Activated naive CD8-positive, alpha-beta T cell treated with anti-CD3 and anti-CD28 coated beads, Interleukin-2, amount 10 ng/mL, durations not matched to agents 7 days and 5 days (primary cell): ENCODE measurements at regions not wholly inside any gene's neighbourhood (a gene's known extent, or its start where the extent isn't known, plus 50 kb on each side); places are given as distances from the start of the nearest gene placed in this dataset.

Experiments used
- ATAC-seq: fragments of 150-1000 bp; cut with Tn5 transposase; one replicate; pipeline ENCODE4 v1.10.0; 2021; ENCODE audit warnings: low read depth, moderate library complexity
- POLR2A ChIA-PET: fragments of 350-600 bp; sonication (Branson Sonifier 250); formaldehyde crosslinking; loops from one replicate; lab custom pipeline; 2021; ENCODE audit warnings: antibody characterized with exemption; lab: Charles Lee
- DNase-seq: peaks from one replicate; pipeline ENCODE4 v3.0.0; 2021
- H3K27ac Mint-ChIP-seq: one replicate; pipeline ENCODE4 v1.8.0; 2022; ENCODE audit warnings: mild to moderate bottlenecking, mixed read lengths
- H3K27me3 Mint-ChIP-seq: one replicate; pipeline ENCODE4 v1.8.0; 2022; ENCODE audit warnings: mild to moderate bottlenecking, moderate library complexity, mixed read lengths
- H3K36me3 Mint-ChIP-seq: one replicate; pipeline ENCODE4 v1.8.0; 2021; ENCODE audit warnings: mild to moderate bottlenecking, mixed read lengths
- H3K4me1 Mint-ChIP-seq: one replicate; pipeline ENCODE4 v1.8.0; 2021; ENCODE audit warnings: mixed read lengths
- H3K4me3 Mint-ChIP-seq: one replicate; pipeline ENCODE4 v1.8.0; 2022; ENCODE audit warnings: mild to moderate bottlenecking, moderate library complexity, mixed read lengths
- H3K9me3 Mint-ChIP-seq: one replicate; pipeline ENCODE4 v1.8.0; 2021; ENCODE audit warnings: mixed read lengths

DNA sequence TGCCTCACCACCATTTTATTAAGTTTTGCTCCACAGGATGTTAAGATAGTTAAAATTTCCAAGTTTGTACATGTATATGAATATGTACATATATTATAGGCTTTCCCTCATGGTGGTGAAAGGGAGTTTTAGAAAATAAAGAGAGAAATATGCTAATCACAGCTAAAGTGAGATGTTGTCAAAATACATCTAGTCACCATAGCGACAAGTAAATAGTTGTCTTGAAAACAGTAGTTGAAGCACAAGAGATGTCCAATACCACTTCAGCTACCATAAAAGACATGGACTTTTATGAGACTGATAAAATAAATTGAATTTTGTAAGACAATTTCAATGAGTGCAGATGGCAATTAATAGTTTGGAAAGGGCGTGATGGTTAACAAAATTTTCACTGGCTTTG is 1600.0 kb downstream of the BRINP3 start:
- no peak overlapping the region for H3K4me3 Mint-ChIP-seq
- peaks cover 5% of the 10 kb centered on the region for H3K9me3 Mint-ChIP-seq

DNA sequence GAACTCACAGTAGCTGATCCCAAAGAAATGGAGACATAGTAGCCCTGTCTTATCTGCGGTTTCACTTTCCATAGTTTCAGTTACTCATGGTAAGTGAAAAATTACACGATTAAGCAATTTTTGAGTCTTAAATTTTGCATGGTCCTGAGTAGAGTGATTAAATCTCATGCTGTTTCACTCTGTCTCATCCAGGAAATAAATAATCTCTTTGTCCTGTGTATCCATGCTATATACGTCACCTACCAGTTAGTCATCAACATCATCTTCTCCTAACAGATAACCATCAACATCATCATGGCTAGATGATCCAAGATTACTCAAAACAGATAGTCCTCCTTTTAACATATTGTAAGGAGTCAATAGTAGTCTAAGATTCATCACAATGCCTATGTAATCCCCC is 1589.3 kb downstream of the BRINP3 start:
- POLR2A ChIA-PET, result no interaction called here
- no peaks in the 10 kb centered on the region for H3K36me3 Mint-ChIP-seq
- no peaks in the 10 kb centered on the region for H3K4me1 Mint-ChIP-seq
- no peak overlapping the region for H3K4me3 Mint-ChIP-seq
- H3K27me3 Mint-ChIP-seq, result no peaks in the 10 kb centered on the region
- no peak overlapping the region for H3K27ac Mint-ChIP-seq
- H3K9me3 Mint-ChIP-seq, result peaks cover 1% of the 10 kb centered on the region
- ATAC-seq, result no peak
- DNase-seq, result no peak

More for the DNA sequence above, 1600.0 kb downstream of the BRINP3 start:
- Mint-ChIP-seq H3K27me3 (no peaks in the 10 kb centered on the region), H3K27ac (no peak overlapping the region), H3K36me3 (no peaks in the 10 kb centered on the region), H3K4me1 (no peaks in the 10 kb centered on the region)
- POLR2A ChIA-PET, result no interaction called here
- no peak for ATAC-seq
- DNase-seq, result no peak

DNA sequence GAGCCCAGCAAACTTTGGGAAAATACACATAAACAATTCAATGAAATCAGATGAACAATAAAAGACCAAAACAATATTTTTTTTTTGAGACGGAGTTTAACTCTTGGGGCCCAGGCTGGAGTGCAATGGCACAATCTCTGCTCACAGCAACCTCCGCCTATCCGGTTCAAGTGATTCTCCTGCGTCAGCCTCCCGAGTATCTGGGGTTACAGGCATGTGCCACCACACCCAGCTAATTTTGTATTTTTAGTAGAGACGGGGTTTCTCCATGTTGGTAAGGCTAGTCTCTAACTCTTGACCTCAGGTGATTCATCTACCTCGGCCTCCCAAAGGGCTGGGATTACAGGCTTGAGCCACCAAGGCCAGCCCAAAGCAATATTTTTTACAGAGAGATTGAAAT is 1588.5 kb downstream of the BRINP3 start:
- no peaks in the 10 kb centered on the region for H3K27me3 Mint-ChIP-seq
- no peak overlapping the region for H3K4me3 Mint-ChIP-seq
- H3K27ac Mint-ChIP-seq, result no peak overlapping the region
- H3K9me3 Mint-ChIP-seq, result peaks cover 1% of the 10 kb centered on the region
- DNase-seq, result no peak
- POLR2A ChIA-PET, result no interaction called here
- no peaks in the 10 kb centered on the region for H3K36me3 Mint-ChIP-seq
- H3K4me1 Mint-ChIP-seq, result no peaks in the 10 kb centered on the region
- ATAC-seq, result no peak

DNA sequence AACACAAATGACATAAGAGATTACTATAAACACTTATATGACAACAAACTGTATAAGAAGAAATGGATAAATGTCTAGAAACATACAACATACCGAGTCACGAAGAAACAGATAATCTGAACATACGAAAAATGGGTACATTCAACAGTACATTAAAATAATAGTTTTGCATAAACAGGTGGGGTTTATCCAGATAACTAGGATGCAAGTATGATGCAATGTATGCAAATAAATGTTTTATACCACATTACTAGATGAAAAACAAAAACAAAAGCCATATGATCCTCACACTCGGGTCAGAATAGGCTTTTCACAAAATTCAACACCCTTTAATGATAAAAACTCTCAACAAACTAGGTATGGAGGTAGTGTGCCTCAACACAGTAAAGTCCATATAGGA is 1585.7 kb downstream of the BRINP3 start:
- Mint-ChIP-seq H3K36me3 (no peaks in the 10 kb centered on the region), H3K4me3 (no peak overlapping the region), H3K4me1 (no peaks in the 10 kb centered on the region), H3K9me3 (peaks cover 2% of the 10 kb centered on the region), H3K27me3 (no peaks in the 10 kb centered on the region), H3K27ac (no peak overlapping the region)
- ATAC-seq (no peak), DNase-seq (no peak)
- POLR2A ChIA-PET, result no interaction called here

DNA sequence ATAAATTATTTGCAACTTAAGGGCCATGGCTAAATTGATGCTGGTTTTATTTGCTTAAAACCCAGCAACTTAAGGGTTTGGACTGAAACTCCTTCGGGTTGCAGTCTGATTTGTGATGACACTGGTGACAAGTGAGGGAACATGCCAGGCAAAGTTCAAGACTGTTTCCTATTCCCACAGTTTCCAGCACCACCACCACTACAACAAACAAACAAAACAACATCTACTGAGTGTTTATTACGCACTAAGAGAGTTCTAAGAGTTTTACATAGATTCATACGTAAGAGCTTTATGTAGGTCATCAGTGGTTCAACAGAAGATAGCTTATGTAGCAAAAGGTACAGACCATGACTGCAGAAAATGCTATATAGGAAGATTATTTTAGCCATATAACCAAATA is 1582.1 kb downstream of the BRINP3 start:
- H3K9me3 Mint-ChIP-seq, result peaks cover 1% of the 10 kb centered on the region
- no peaks in the 10 kb centered on the region for H3K27me3 Mint-ChIP-seq
- no peak overlapping the region for H3K27ac Mint-ChIP-seq
- POLR2A ChIA-PET, result no interaction called here
- DNase-seq (no peak), ATAC-seq (no peak)
- H3K36me3 Mint-ChIP-seq, result no peaks in the 10 kb centered on the region
- no peaks in the 10 kb centered on the region for H3K4me1 Mint-ChIP-seq
- no peak overlapping the region for H3K4me3 Mint-ChIP-seq

GRCh38 chr1:188903241-188903640 is 1574.4 kb downstream of the BRINP3 start:
- Mint-ChIP-seq H3K9me3 (peaks cover 2% of the 10 kb centered on the region), H3K4me1 (no peaks in the 10 kb centered on the region), H3K4me3 (no peak overlapping the region), H3K27ac (no peak overlapping the region), H3K27me3 (no peaks in the 10 kb centered on the region), H3K36me3 (no peaks in the 10 kb centered on the region)
- DNase-seq (no peak), ATAC-seq (no peak)
- POLR2A ChIA-PET, result no interaction called here

- peaks cover 2% of the 10 kb centered on the region for H3K9me3 Mint-ChIP-seq
- no peak for DNase-seq
- no peaks in the 10 kb centered on the region for H3K27me3 Mint-ChIP-seq
- H3K27ac Mint-ChIP-seq, result no peak overlapping the region
- H3K4me1 Mint-ChIP-seq, result no peaks in the 10 kb centered on the region
- H3K36me3 Mint-ChIP-seq, result no peaks in the 10 kb centered on the region
- POLR2A ChIA-PET, result no interaction called here
- ATAC-seq, result no peak
- H3K4me3 Mint-ChIP-seq, result no peak overlapping the region
Measured at GRCh38 chr1:188904201-188904600, 1573.5 kb downstream of the BRINP3 start.

DNA sequence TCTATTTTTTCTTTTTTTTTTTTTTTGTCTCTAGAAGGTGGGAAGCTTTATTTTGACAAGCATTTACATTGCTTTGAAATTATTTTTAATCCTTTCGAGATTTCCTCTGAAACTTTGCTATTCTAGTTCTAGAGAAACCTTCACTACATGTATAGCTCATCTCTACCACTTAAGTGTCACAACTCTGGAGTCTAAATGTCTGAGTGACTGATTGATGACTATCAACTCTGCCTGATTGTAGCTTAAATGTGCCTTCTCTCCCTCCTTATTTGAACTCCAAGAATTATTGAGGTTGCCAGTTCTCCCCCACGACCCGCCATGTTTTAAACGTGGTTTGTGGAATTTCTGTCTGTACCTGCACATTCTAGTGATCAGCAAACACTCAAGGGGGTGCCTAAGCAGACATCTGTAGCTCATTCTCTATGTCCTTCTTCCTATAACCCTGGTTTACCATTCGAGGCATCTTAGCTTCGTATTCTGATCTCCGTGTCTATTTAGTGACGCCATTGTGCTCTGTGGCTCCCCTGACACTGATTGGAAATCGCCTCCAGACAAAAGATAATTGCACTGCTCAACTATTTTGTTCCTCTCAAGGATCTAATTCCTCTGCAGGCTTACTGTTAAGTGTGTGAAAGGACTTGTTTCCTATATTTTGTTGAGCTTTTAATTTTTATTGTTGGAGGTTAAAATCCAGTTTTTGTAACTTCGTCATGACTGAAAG is 1570.6 kb downstream of the BRINP3 start:
- POLR2A ChIA-PET, result no interaction called here
- Mint-ChIP-seq H3K4me3 (no peak overlapping the region), H3K4me1 (no peaks in the 10 kb centered on the region), H3K9me3 (peaks cover 4% of the 10 kb centered on the region), H3K27ac (no peak overlapping the region), H3K27me3 (no peaks in the 10 kb centered on the region), H3K36me3 (no peaks in the 10 kb centered on the region)
- DNase-seq (no peak), ATAC-seq (no peak)

- H3K27ac Mint-ChIP-seq, result no peak overlapping the region
- POLR2A ChIA-PET, result no interaction called here
- H3K36me3 Mint-ChIP-seq, result no peaks in the 10 kb centered on the region
- ATAC-seq (no peak), DNase-seq (no peak)
- no peaks in the 10 kb centered on the region for H3K4me1 Mint-ChIP-seq
- no peak overlapping the region for H3K4me3 Mint-ChIP-seq
- peaks cover 3% of the 10 kb centered on the region for H3K9me3 Mint-ChIP-seq
- no peaks in the 10 kb centered on the region for H3K27me3 Mint-ChIP-seq
Measured at GRCh38 chr1:188930382-188930781, 1547.3 kb downstream of the BRINP3 start.

GRCh38 chr1:188931506-188931905 is 1546.2 kb downstream of the BRINP3 start:
- no peak for ATAC-seq
- DNase-seq, result no peak
- peaks cover 3% of the 10 kb centered on the region for H3K9me3 Mint-ChIP-seq
- H3K36me3 Mint-ChIP-seq, result no peaks in the 10 kb centered on the region
- no peak overlapping the region for H3K4me3 Mint-ChIP-seq
- H3K27me3 Mint-ChIP-seq, result no peaks in the 10 kb centered on the region
- H3K27ac Mint-ChIP-seq, result no peak overlapping the region
- H3K4me1 Mint-ChIP-seq, result no peaks in the 10 kb centered on the region
- POLR2A ChIA-PET, result no interaction called here

- Mint-ChIP-seq H3K4me1 (no peaks in the 10 kb centered on the region), H3K27me3 (no peaks in the 10 kb centered on the region)
Measured at GRCh38 chr1:188937965-188938551, 1539.6 kb downstream of the BRINP3 start.

DNA sequence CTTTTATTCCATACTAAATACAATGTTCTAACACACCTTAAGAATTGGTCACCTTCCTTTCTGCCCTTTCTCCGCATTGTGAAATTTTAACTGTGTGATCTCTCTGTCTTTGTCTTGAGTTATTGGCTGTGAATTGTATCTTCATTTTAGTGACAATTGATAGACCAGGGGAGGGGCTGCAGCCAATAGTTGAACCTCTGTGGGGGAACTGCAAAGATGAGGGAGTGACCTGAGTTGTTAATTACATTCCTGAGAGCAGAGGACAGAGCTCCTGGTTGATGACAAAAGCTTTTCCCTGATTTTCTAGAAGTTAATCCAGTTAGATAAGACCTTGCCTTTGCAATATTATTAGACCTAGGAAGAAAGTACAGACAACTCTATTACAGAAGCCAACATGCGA is 1535.7 kb downstream of the BRINP3 start:
- Mint-ChIP-seq H3K4me3 (no peak overlapping the region), H3K4me1 (no peaks in the 10 kb centered on the region), H3K9me3 (no peaks in the 10 kb centered on the region), H3K36me3 (no peaks in the 10 kb centered on the region), H3K27me3 (no peaks in the 10 kb centered on the region), H3K27ac (no peak overlapping the region)
- POLR2A ChIA-PET, result no interaction called here
- DNase-seq, result no peak
- no peak for ATAC-seq

More at GRCh38 chr1:188937965-188938551, 1539.6 kb downstream of the BRINP3 start:
- H3K27ac Mint-ChIP-seq, result no peak overlapping the region
- H3K4me3 Mint-ChIP-seq, result no peak overlapping the region
- no peaks in the 10 kb centered on the region for H3K36me3 Mint-ChIP-seq
- ATAC-seq (no peak), DNase-seq (no peak)
- no peaks in the 10 kb centered on the region for H3K9me3 Mint-ChIP-seq
- POLR2A ChIA-PET, result no interaction called here

GRCh38 chr1:188949701-188950100 is 1528.0 kb downstream of the BRINP3 start:
- H3K27me3 Mint-ChIP-seq, result no peaks in the 10 kb centered on the region
- H3K36me3 Mint-ChIP-seq, result no peaks in the 10 kb centered on the region
- H3K27ac Mint-ChIP-seq, result no peak overlapping the region
- POLR2A ChIA-PET, result no interaction called here
- peaks cover 4% of the 10 kb centered on the region for H3K9me3 Mint-ChIP-seq
- H3K4me1 Mint-ChIP-seq, result no peaks in the 10 kb centered on the region
- H3K4me3 Mint-ChIP-seq, result no peak overlapping the region
- DNase-seq (no peak), ATAC-seq (no peak)

DNA sequence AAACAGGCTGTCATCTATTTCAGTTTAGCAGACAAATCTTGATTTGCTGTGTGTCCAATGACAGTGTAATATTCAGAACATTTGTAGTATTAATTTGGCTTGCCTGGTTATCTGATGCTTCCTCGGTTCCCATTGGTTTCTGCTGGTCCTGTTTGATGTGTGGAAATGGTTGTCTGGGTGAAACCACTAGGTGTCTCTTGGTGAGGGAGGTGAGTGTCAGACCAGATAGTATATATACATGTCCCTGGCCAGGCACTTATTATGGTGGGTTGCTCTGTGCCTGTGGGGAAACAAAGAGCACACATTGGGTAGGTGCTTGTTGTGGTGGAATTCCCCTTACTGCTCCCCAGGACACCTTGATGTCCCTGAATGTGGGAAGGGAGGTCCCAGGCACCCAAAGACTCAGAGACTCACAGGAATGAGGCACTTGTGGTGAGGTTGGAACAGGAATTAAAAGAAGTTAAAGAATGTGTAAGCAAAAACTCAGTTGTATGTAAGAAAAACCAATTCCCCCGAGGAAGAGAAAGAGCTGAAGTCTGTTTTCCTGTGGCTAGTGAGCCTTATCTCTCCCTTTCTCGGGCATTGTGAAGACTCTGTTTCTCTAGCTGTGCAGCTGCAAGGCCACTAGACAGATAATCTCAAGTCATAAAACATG is 1519.1 kb downstream of the BRINP3 start:
- no peaks in the 10 kb centered on the region for H3K36me3 Mint-ChIP-seq
- H3K4me1 Mint-ChIP-seq, result no peaks in the 10 kb centered on the region
- no peaks in the 10 kb centered on the region for H3K27me3 Mint-ChIP-seq
- no peak overlapping the region for H3K4me3 Mint-ChIP-seq
- no peak overlapping the region for H3K27ac Mint-ChIP-seq
- ATAC-seq, result no peak
- no peak for DNase-seq
- POLR2A ChIA-PET, result no interaction called here
- peaks cover 10% of the 10 kb centered on the region for H3K9me3 Mint-ChIP-seq
